ENCODE measurements at regions not wholly inside any gene's neighbourhood (a gene's known extent, or its start where the extent isn't known, plus 50 kb on each side); places are given as distances from the start of the nearest gene placed in this dataset.
"Not testable (repeated sequence)": the region's sequence is repeated elsewhere in the genome, so short reads cannot be mapped to it uniquely, and the experiment has no call there.

GRCh38 chr9:135403733-135404450, 75.7 kb upstream of the PPP1R26 start:
- Histone ChIP-seq H3K36me3 (ENCODE audit: insufficient read depth) (no peaks in the 10 kb centered on the region), H4K20me1 (ENCODE audit: insufficient read depth) (no peaks in the 10 kb centered on the region), H3K27me3 (ENCODE audit: insufficient read depth, low read depth) (peaks cover 13% of the 10 kb centered on the region; the same call in 1 of the 2 replicates), H3K27ac (no peak overlapping the region), H3K4me2 (no peak overlapping the region), H2AFZ (ENCODE audit: low read depth) (no peak overlapping the region), H3K4me1 (ENCODE audit: low read depth, poor library complexity, severe bottlenecking) (no peaks in the 10 kb centered on the region), H3K4me3 (IDR thresholded peaks at IDR 0.05; ENCODE audit: insufficient read depth, low read depth, low read length) (no peak overlapping the region), H3K79me2 (ENCODE audit: insufficient read depth, low read depth) (no peaks in the 10 kb centered on the region), H3K9ac (no peak overlapping the region)
- no peak for TF ChIP-seq CTCF (conservative IDR thresholded peaks at IDR 0.05; ENCODE audit: low read depth, low read length)

- Histone ChIP-seq H2AFZ (ENCODE audit: low read depth) (no peak overlapping the region), H3K27me3 (ENCODE audit: insufficient read depth, low read depth) (peaks cover 13% of the 10 kb centered on the region; the same call in 1 of the 2 replicates), H3K79me2 (ENCODE audit: insufficient read depth, low read depth) (no peaks in the 10 kb centered on the region), H4K20me1 (ENCODE audit: insufficient read depth) (no peaks in the 10 kb centered on the region), H3K4me2 (no peak overlapping the region), H3K4me3 (IDR thresholded peaks at IDR 0.05; ENCODE audit: insufficient read depth, low read depth, low read length) (no peak overlapping the region), H3K9ac (no peak overlapping the region), H3K4me1 (ENCODE audit: low read depth, poor library complexity, severe bottlenecking) (no peaks in the 10 kb centered on the region), H3K36me3 (ENCODE audit: insufficient read depth) (no peaks in the 10 kb centered on the region), H3K27ac (no peak overlapping the region)
- no peak for TF ChIP-seq CTCF (conservative IDR thresholded peaks at IDR 0.05; ENCODE audit: low read depth, low read length)
These were observed 75.0 kb upstream of the PPP1R26 start for GRCh38 chr9:135404451-135405144.

GRCh38 chr9:135405145-135405464, 74.5 kb upstream of the PPP1R26 start:
- not testable (repeated sequence) for H3K27ac ChIP-seq; H2AFZ ChIP-seq (ENCODE audit: low read depth); H3K36me3 ChIP-seq (ENCODE audit: insufficient read depth); H4K20me1 ChIP-seq (ENCODE audit: insufficient read depth); H3K79me2 ChIP-seq (ENCODE audit: insufficient read depth, low read depth); H3K4me3 ChIP-seq (IDR thresholded peaks at IDR 0.05; ENCODE audit: insufficient read depth, low read depth, low read length); H3K9ac ChIP-seq; H3K4me2 ChIP-seq; H3K4me1 ChIP-seq (ENCODE audit: low read depth, poor library complexity, severe bottlenecking)
- peaks cover 13% of the 10 kb centered on the region; the same call in 1 of the 2 replicates for H3K27me3 ChIP-seq (ENCODE audit: insufficient read depth, low read depth)

- no peak overlapping the region for H3K9ac ChIP-seq
- peaks cover 24% of the 10 kb centered on the region; the same call in 1 of the 2 replicates for H3K27me3 ChIP-seq (ENCODE audit: insufficient read depth, low read depth)
- no peak for TF ChIP-seq CTCF (conservative IDR thresholded peaks at IDR 0.05; ENCODE audit: low read depth, low read length)
- no peaks in the 10 kb centered on the region for H4K20me1 ChIP-seq (ENCODE audit: insufficient read depth)
- H3K27ac ChIP-seq: no peak overlapping the region
- no peaks in the 10 kb centered on the region for H3K79me2 ChIP-seq (ENCODE audit: insufficient read depth, low read depth)
- no peak overlapping the region for H3K4me2 ChIP-seq
- no peak overlapping the region for H2AFZ ChIP-seq (ENCODE audit: low read depth)
- no peak overlapping the region for H3K4me3 ChIP-seq (IDR thresholded peaks at IDR 0.05; ENCODE audit: insufficient read depth, low read depth, low read length)
- no peaks in the 10 kb centered on the region for H3K4me1 ChIP-seq (ENCODE audit: low read depth, poor library complexity, severe bottlenecking)
- no peaks in the 10 kb centered on the region for H3K36me3 ChIP-seq (ENCODE audit: insufficient read depth)
These were observed 70.9 kb upstream of the PPP1R26 start for GRCh38 chr9:135408476-135409254.
